ENCODE measurements at regions not wholly inside any gene's neighbourhood (a gene's known extent, or its start where the extent isn't known, plus 50 kb on each side); places are given as distances from the start of the nearest gene placed in this dataset.

- DNase-seq (ENCODE audit: low spot score) = no peak
Measured at GRCh38 chr18:73962256-73962655, 185.4 kb downstream of the FBXO15 start.

- DNase-seq (ENCODE audit: low spot score) = no peak
Measured at GRCh38 chr18:73961804-73962203, 185.8 kb downstream of the FBXO15 start.

GRCh38 chr18:73959352-73959751 is 188.3 kb downstream of the FBXO15 start:
- no peak for DNase-seq (ENCODE audit: low spot score)

- no peak for DNase-seq (ENCODE audit: low spot score)
Measured at GRCh38 chr18:73954268-73954667, 193.4 kb downstream of the FBXO15 start.

GRCh38 chr18:73952296-73952946 is 195.2 kb downstream of the FBXO15 start:
- peak; percentile 75 for DNase-seq (ENCODE audit: low spot score)

GRCh38 chr18:73950116-73950700 is 197.4 kb downstream of the FBXO15 start:
- no peak for DNase-seq (ENCODE audit: low spot score)

GRCh38 chr18:73948497-73948896 is 199.1 kb downstream of the FBXO15 start:
- no peak for DNase-seq (ENCODE audit: low spot score)

- no peak for DNase-seq (ENCODE audit: low spot score)
Measured at GRCh38 chr18:73948084-73948483, 199.6 kb downstream of the FBXO15 start.

GRCh38 chr18:73947180-73947921 is 200.3 kb downstream of the FBXO15 start:
- no peak for DNase-seq (ENCODE audit: low spot score)

GRCh38 chr18:73945130-73945792 is 202.4 kb downstream of the FBXO15 start:
- no peak for DNase-seq (ENCODE audit: low spot score)

GRCh38 chr18:73944715-73945114 is 202.9 kb downstream of the FBXO15 start:
- no peak for DNase-seq (ENCODE audit: low spot score)

GRCh38 chr18:73943763-73944162 is 203.9 kb downstream of the FBXO15 start:
- no peak for DNase-seq (ENCODE audit: low spot score)

GRCh38 chr18:73942956-73943355 is 204.7 kb downstream of the FBXO15 start:
- DNase-seq (ENCODE audit: low spot score) = no peak

GRCh38 chr18:73942081-73942625 is 205.5 kb downstream of the FBXO15 start:
- no peak for DNase-seq (ENCODE audit: low spot score)

GRCh38 chr18:73940721-73941120 is 206.9 kb downstream of the FBXO15 start:
- DNase-seq (ENCODE audit: low spot score) = no peak

- no peak for DNase-seq (ENCODE audit: low spot score)
Measured at GRCh38 chr18:73939391-73939790, 208.2 kb downstream of the FBXO15 start.

- no peak for DNase-seq (ENCODE audit: low spot score)
Measured at GRCh38 chr18:73933685-73934084, 213.9 kb downstream of the FBXO15 start.

GRCh38 chr18:73932976-73933375 is 214.7 kb downstream of the FBXO15 start:
- DNase-seq (ENCODE audit: low spot score) = no peak

- DNase-seq (ENCODE audit: low spot score) = no peak
Measured at GRCh38 chr18:73927496-73927895, 220.1 kb downstream of the FBXO15 start.

GRCh38 chr18:73924836-73925235 is 222.8 kb downstream of the FBXO15 start:
- DNase-seq (ENCODE audit: low spot score) = no peak

GRCh38 chr18:73924307-73924706 is 223.3 kb downstream of the FBXO15 start:
- no peak for DNase-seq (ENCODE audit: low spot score)

- no peak for DNase-seq (ENCODE audit: low spot score)
Measured at GRCh38 chr18:73923866-73924265, 223.8 kb downstream of the FBXO15 start.

GRCh38 chr18:73920033-73920432 is 227.6 kb downstream of the FBXO15 start:
- DNase-seq (ENCODE audit: low spot score) = no peak

All from SW480 (cell line).